HG03108 (cell line): ENCODE measurements at regions not wholly inside any gene's neighbourhood (a gene's known extent, or its start where the extent isn't known, plus 50 kb on each side); places are given as distances from the start of the nearest gene placed in this dataset.
"Not testable (repeated sequence)": the region's sequence is repeated elsewhere in the genome, so short reads cannot be mapped to it uniquely, and the experiment has no call there.

Experiments
- ATAC-seq: cut with Tn5 transposase; IDR thresholded peaks from one replicate; pipeline ENCODE4 v1.9.1; 2021; ENCODE audit warnings: moderate library complexity; ENCODE audit not compliant: unreplicated experiment

- ATAC-seq = no peak
Observed at GRCh38 chr15:81779181-81779580, 266.6 kb downstream of the MEX3B start.

- ATAC-seq = no peak
Observed at GRCh38 chr15:81777546-81777945, 268.3 kb downstream of the MEX3B start.

GRCh38 chr15:81776976-81777375 lies 268.8 kb downstream of the MEX3B start:
- ATAC-seq = no peak

- not testable (repeated sequence) for ATAC-seq
Observed at GRCh38 chr15:81775779-81776178, 270.0 kb downstream of the MEX3B start.

- ATAC-seq = no peak
Observed at GRCh38 chr15:81774309-81774708, 271.5 kb downstream of the MEX3B start.

- ATAC-seq = no peak
Observed at GRCh38 chr15:81768773-81769172, 277.0 kb downstream of the MEX3B start.

GRCh38 chr15:81766829-81767475 lies 278.9 kb downstream of the MEX3B start:
- no peak for ATAC-seq

- no peak for ATAC-seq
Observed at GRCh38 chr15:81765816-81766215, 280.0 kb downstream of the MEX3B start.

- no peak for ATAC-seq
Observed at GRCh38 chr15:81763304-81763703, 282.5 kb downstream of the MEX3B start.

GRCh38 chr15:81760686-81761085 lies 285.1 kb downstream of the MEX3B start:
- no peak for ATAC-seq

GRCh38 chr15:81758818-81759284 lies 287.0 kb downstream of the MEX3B start:
- no peak for ATAC-seq

GRCh38 chr15:81755626-81756025 lies 290.2 kb downstream of the MEX3B start:
- ATAC-seq = no peak

- ATAC-seq = no peak
Observed at GRCh38 chr15:81754078-81754477, 291.7 kb downstream of the MEX3B start.

GRCh38 chr15:81752974-81753373 lies 292.8 kb downstream of the MEX3B start:
- no peak for ATAC-seq

- no peak for ATAC-seq
Observed at GRCh38 chr15:81752546-81752942, 293.3 kb downstream of the MEX3B start.

GRCh38 chr15:81751816-81752545 lies 293.8 kb downstream of the MEX3B start:
- no peak for ATAC-seq

- no peak for ATAC-seq
Observed at GRCh38 chr15:81751256-81751655, 294.6 kb downstream of the MEX3B start.

GRCh38 chr15:81749716-81750375 lies 296.0 kb downstream of the MEX3B start:
- ATAC-seq = no peak

GRCh38 chr15:81747482-81747881 lies 298.3 kb downstream of the MEX3B start:
- ATAC-seq = no peak

- no peak for ATAC-seq
Observed at GRCh38 chr15:81747026-81747425, 298.8 kb downstream of the MEX3B start.

- no peak for ATAC-seq
Observed at GRCh38 chr15:81744364-81744763, 301.5 kb downstream of the MEX3B start.

GRCh38 chr15:81740416-81740815 lies 305.4 kb downstream of the MEX3B start:
- ATAC-seq = no peak
